Parathyroid adenoma (tissue), 2 donors: ENCODE measurements at regions not wholly inside any gene's neighbourhood (a gene's known extent, or its start where the extent isn't known, plus 50 kb on each side); places are given as distances from the start of the nearest gene placed in this dataset.

Experiments used
- H2AFZ ChIP-seq: fragments of 300-600 bp; sonication (generic); one replicate; pipeline ENCODE4 v1.7.0; 2017; ENCODE audit warnings: antibody characterized with exemption, mild to moderate bottlenecking
- H3K27ac ChIP-seq: fragments of 300-600 bp; sonication (generic); one replicate; pipeline ENCODE4 v1.7.0; 2017
- H3K27me3 ChIP-seq: fragments of 300-600 bp; sonication (generic); one replicate; pipeline ENCODE4 v1.7.0; 2017; ENCODE audit warnings: low read length; ENCODE audit not compliant: control insufficient read depth, insufficient read depth
- H3K36me3 ChIP-seq: fragments of 300-600 bp; sonication (generic); one replicate; pipeline ENCODE4 v1.7.0; 2017; ENCODE audit warnings: low read length; ENCODE audit not compliant: control insufficient read depth, insufficient read depth
- H3K4me1 ChIP-seq: fragments of 300-600 bp; sonication (generic); one replicate; pipeline ENCODE4 v1.7.0; 2017; ENCODE audit warnings: control low read depth
- H3K4me2 ChIP-seq: fragments of 300-600 bp; sonication (generic); one replicate; pipeline ENCODE4 v1.7.0; 2017; ENCODE audit warnings: low read length
- H3K4me3 ChIP-seq: fragments of 300-600 bp; sonication (generic); one replicate; pipeline ENCODE4 v1.7.0; 2017; ENCODE audit warnings: low read depth, low read length
- H3K79me2 ChIP-seq: fragments of 300-600 bp; sonication (generic); one replicate; pipeline ENCODE4 v1.7.0; 2017; ENCODE audit warnings: control low read depth
- H3K9ac ChIP-seq: fragments of 300-600 bp; sonication (generic); one replicate; pipeline ENCODE4 v1.7.0; 2017; ENCODE audit warnings: mild to moderate bottlenecking
- H3K9me3 ChIP-seq: fragments of 300-600 bp; sonication (generic); one replicate; pipeline ENCODE4 v1.7.0; 2017; ENCODE audit warnings: low read length; ENCODE audit not compliant: control insufficient read depth
- CTCF ChIP-seq: fragments of 300-600 bp; sonication (generic); IDR thresholded peaks from one replicate; pipeline ENCODE4 v1.7.0; 2017; ENCODE audit warnings: antibody characterized with exemption, mild to moderate bottlenecking
- donor health status: primary hyperparathyroidism.

GRCh38 chr10:2111965-2112364 lies 374.6 kb upstream of the ADARB2 start:
- Histone ChIP-seq H3K4me3 (no peak overlapping the region), H3K27me3 (no peaks in the 10 kb centered on the region), H3K36me3 (no peaks in the 10 kb centered on the region), H3K9ac (no peak overlapping the region), H3K4me1 (no peaks in the 10 kb centered on the region), H3K9me3 (no peaks in the 10 kb centered on the region), H3K27ac (no peak overlapping the region), H3K4me2 (no peak overlapping the region), H2AFZ (no peak overlapping the region), H3K79me2 (no peaks in the 10 kb centered on the region)
- no peak for TF ChIP-seq CTCF

- H3K4me1 ChIP-seq: no peaks in the 10 kb centered on the region
- H3K9me3 ChIP-seq: no peaks in the 10 kb centered on the region
- no peaks in the 10 kb centered on the region for H3K27me3 ChIP-seq
- no peak overlapping the region for H3K27ac ChIP-seq
- no peak overlapping the region for H3K4me2 ChIP-seq
- H3K79me2 ChIP-seq: no peaks in the 10 kb centered on the region
- H3K4me3 ChIP-seq: no peak overlapping the region
- no peak overlapping the region for H2AFZ ChIP-seq
- no peak overlapping the region for H3K9ac ChIP-seq
- no peaks in the 10 kb centered on the region for H3K36me3 ChIP-seq
- TF ChIP-seq CTCF: no peak
These were observed 371.2 kb upstream of the ADARB2 start for GRCh38 chr10:2108496-2108895.

- H2AFZ ChIP-seq: no peak overlapping the region
- H3K4me3 ChIP-seq: no peak overlapping the region
- no peak for TF ChIP-seq CTCF
- H3K79me2 ChIP-seq: no peaks in the 10 kb centered on the region
- H3K4me1 ChIP-seq: no peaks in the 10 kb centered on the region
- H3K27me3 ChIP-seq: no peaks in the 10 kb centered on the region
- H3K9me3 ChIP-seq: no peaks in the 10 kb centered on the region
- H3K27ac ChIP-seq: no peak overlapping the region
- no peak overlapping the region for H3K4me2 ChIP-seq
- no peaks in the 10 kb centered on the region for H3K36me3 ChIP-seq
- no peak overlapping the region for H3K9ac ChIP-seq
These were observed 369.3 kb upstream of the ADARB2 start for GRCh38 chr10:2106641-2107040.

GRCh38 chr10:2099321-2099720 lies 362.0 kb upstream of the ADARB2 start:
- Histone ChIP-seq H3K27me3 (no peaks in the 10 kb centered on the region), H3K4me1 (no peaks in the 10 kb centered on the region), H3K79me2 (no peaks in the 10 kb centered on the region), H3K4me3 (no peak overlapping the region), H3K9ac (no peak overlapping the region), H3K27ac (no peak overlapping the region), H3K9me3 (no peaks in the 10 kb centered on the region), H3K36me3 (no peaks in the 10 kb centered on the region), H3K4me2 (no peak overlapping the region), H2AFZ (no peak overlapping the region)
- TF ChIP-seq CTCF: no peak

GRCh38 chr10:2097937-2098336 lies 360.6 kb upstream of the ADARB2 start:
- no peaks in the 10 kb centered on the region for H3K36me3 ChIP-seq
- H3K79me2 ChIP-seq: no peaks in the 10 kb centered on the region
- H3K4me2 ChIP-seq: no peak overlapping the region
- H3K4me1 ChIP-seq: no peaks in the 10 kb centered on the region
- H3K27ac ChIP-seq: no peak overlapping the region
- no peak overlapping the region for H3K4me3 ChIP-seq
- TF ChIP-seq CTCF: no peak
- H2AFZ ChIP-seq: no peak overlapping the region
- H3K27me3 ChIP-seq: no peaks in the 10 kb centered on the region
- H3K9ac ChIP-seq: no peak overlapping the region
- H3K9me3 ChIP-seq: no peaks in the 10 kb centered on the region
